Sigmoid colon (tissue), 6 donors: ENCODE measurements at regions not wholly inside any gene's neighbourhood (a gene's known extent, or its start where the extent isn't known, plus 50 kb on each side); places are given as distances from the start of the nearest gene placed in this dataset.

Source experiments
- DNase-seq: peaks from one replicate; pipeline ENCODE4 v3.0.0-alpha.2; 2019
- H3K27ac ChIP-seq, 4 donors: fragments of 200-600 bp; sonication (generic); one replicate each; pipeline ENCODE4 v1.5.1; 2016 to 2019; ENCODE audit warnings: mild to moderate bottlenecking in 1 of 4
- H3K27me3 ChIP-seq, 3 donors: fragments of 200-600 bp; sonication (generic); one replicate each; pipeline ENCODE4 v1.5.1; 2019; ENCODE audit warnings: mild to moderate bottlenecking in 1 of 3
- H3K36me3 ChIP-seq, 4 donors: fragments of 200-600 bp; sonication (generic); one replicate each; pipeline ENCODE4 v1.5.1; 2016 to 2019
- H3K4me1 ChIP-seq, 4 donors: fragments of 200-600 bp; sonication (generic); one replicate each; pipeline ENCODE4 v1.5.1; 2017 to 2019
- H3K4me3 ChIP-seq, 4 donors: fragments of 200-600 bp; sonication (generic); one replicate each; pipeline ENCODE4 v1.5.1; 2017 to 2019; ENCODE audit warnings: mild to moderate bottlenecking in 2 of 4, moderate library complexity in 1 of 4
- H3K9me3 ChIP-seq, 4 donors: fragments of 200-600 bp in 3 of 4; sonication (generic) in 3 of 4; one replicate each; pipeline versions ENCODE4 v1.5.1 to v1.6.1; 2013 to 2019
- CTCF ChIP-seq, 4 experiments: fragments of 450-650 bp in 3 of 4; fragments of 200-600 bp in 1 of 4; IDR thresholded peaks; one replicate each; pipeline ENCODE4 v1.5.1; 2016 to 2019; ENCODE audit warnings: antibody characterized with exemption in 4 of 4, mild to moderate bottlenecking in 3 of 4, moderate library complexity in 2 of 4
- EP300 ChIP-seq, 4 donors: sonication (generic); formaldehyde crosslinking; IDR thresholded peaks; one replicate each; pipeline ENCODE4 v1.6.1; 2017; ENCODE audit warnings: antibody characterized with exemption in 4 of 4
- POLR2A ChIP-seq, 2 donors: fragments of 450-650 bp; IDR thresholded peaks; one replicate each; pipeline ENCODE4 v1.6.1; 2016; ENCODE audit warnings: antibody characterized with exemption in 2 of 2, mild to moderate bottlenecking in 2 of 2, moderate library complexity in 2 of 2
- POLR2AphosphoS5 ChIP-seq, 4 donors: sonication (generic); formaldehyde crosslinking; IDR thresholded peaks; one replicate each; pipeline ENCODE4 v1.6.1; 2017; ENCODE audit warnings: antibody characterized with exemption in 4 of 4
- WGBS, 2 donors: extraction: QIAGEN DNeasy Blood & Tissue Kit; methylation state at CpG; one replicate each; pipeline ENCODE4 v1.1.7; 2013; 5-methylcytosine and 5-hydroxymethylcytosine counted together
- intact Hi-C: fragments of 100-400 bp; cut with DNase I; formaldehyde crosslinking; loops from one replicate; pipeline ENCODE4 v1.15.1; 2023
- donor health status: healthy with polysubstance abuse.
- donor health status: healthy.

- Histone ChIP-seq H3K9me3 (no peaks in the 10 kb centered on the region), H3K27ac (no peak overlapping the region), H3K27me3 (peaks cover 0 to 5% (median 0%) of the 10 kb centered on the region in 3 donors), H3K4me1 (no peaks in the 10 kb centered on the region), H3K4me3 (no peak overlapping the region), H3K36me3 (no peaks in the 10 kb centered on the region)
- WGBS, 2 donors = 64% methylated on average over 4 of the region's 4 CpGs
- intact Hi-C loops = no loop called here
- no peak for DNase-seq
- TF ChIP-seq CTCF (IDR thresholded peaks at IDR 0.05) (no peak), EP300 (IDR thresholded peaks at IDR 0.05) (no peak), POLR2AphosphoS5 (IDR thresholded peaks at IDR 0.05) (no peak), POLR2A (IDR thresholded peaks at IDR 0.05) (no peak)
These were observed 139.1 kb downstream of the CDH26 start for GRCh38 chr20:60097285-60097684.

GRCh38 chr20:60100780-60101179 lies 142.6 kb downstream of the CDH26 start:
- Histone ChIP-seq H3K4me3 (no peak overlapping the region), H3K27me3 (peaks cover 0 to 5% (median 0%) of the 10 kb centered on the region in 3 donors), H3K9me3 (no peaks in the 10 kb centered on the region), H3K27ac (no peak overlapping the region), H3K36me3 (no peaks in the 10 kb centered on the region), H3K4me1 (no peaks in the 10 kb centered on the region)
- 40 to 65% methylated on average over 5 of the region's 5 CpGs for whole genome bisulfite sequencing, 2 donors
- DNase-seq = no peak
- intact Hi-C loops = no loop called here
- TF ChIP-seq CTCF (IDR thresholded peaks at IDR 0.05) (no peak), POLR2AphosphoS5 (IDR thresholded peaks at IDR 0.05) (no peak), EP300 (IDR thresholded peaks at IDR 0.05) (no peak), POLR2A (IDR thresholded peaks at IDR 0.05) (no peak)

- 66 to 69% methylated on average over 13 of the region's 13 CpGs for WGBS, 2 donors
- no peaks in the 10 kb centered on the region for H3K9me3 ChIP-seq
- no peaks in the 10 kb centered on the region for H3K36me3 ChIP-seq
- H3K27ac ChIP-seq = no peak overlapping the region
- H3K27me3 ChIP-seq = peaks cover 0 to 5% (median 0%) of the 10 kb centered on the region in 3 donors
- no peak for TF ChIP-seq EP300 (IDR thresholded peaks at IDR 0.05)
- intact Hi-C loops = no loop called here
- DNase-seq = no peak
- no peaks in the 10 kb centered on the region for H3K4me1 ChIP-seq
- H3K4me3 ChIP-seq = no peak overlapping the region
These were observed 143.1 kb downstream of the CDH26 start for GRCh38 chr20:60101201-60101890.

- TF ChIP-seq POLR2AphosphoS5 (IDR thresholded peaks at IDR 0.05) (no peak), EP300 (IDR thresholded peaks at IDR 0.05) (no peak), POLR2A (IDR thresholded peaks at IDR 0.05) (no peak), CTCF (IDR thresholded peaks at IDR 0.05) (no peak)
- no peaks in the 10 kb centered on the region for H3K36me3 ChIP-seq
- H3K27ac ChIP-seq = no peak overlapping the region
- 74 to 87% methylated on average over 9 of the region's 9 CpGs for WGBS, 2 donors
- intact Hi-C loops = no loop called here
- H3K4me1 ChIP-seq = no peaks in the 10 kb centered on the region
- H3K27me3 ChIP-seq = peaks cover 0 to 5% (median 0%) of the 10 kb centered on the region in 3 donors
- H3K4me3 ChIP-seq = no peak overlapping the region
- no peak for DNase-seq
- no peaks in the 10 kb centered on the region for H3K9me3 ChIP-seq
These were observed 143.7 kb downstream of the CDH26 start for GRCh38 chr20:60101891-60102281.

- no peaks in the 10 kb centered on the region for H3K36me3 ChIP-seq
- peaks cover 0 to 5% (median 0%) of the 10 kb centered on the region in 3 donors for H3K27me3 ChIP-seq
- no peak for DNase-seq
- intact Hi-C loops = no loop called here
- H3K27ac ChIP-seq = no peak overlapping the region
- H3K4me3 ChIP-seq = no peak overlapping the region
- H3K9me3 ChIP-seq = no peaks in the 10 kb centered on the region
- 34 to 76% methylated on average over 4 of the region's 4 CpGs for WGBS, 2 donors
- TF ChIP-seq EP300 (IDR thresholded peaks at IDR 0.05) (no peak), POLR2A (IDR thresholded peaks at IDR 0.05) (no peak)
- H3K4me1 ChIP-seq = no peaks in the 10 kb centered on the region
These were observed 144.5 kb downstream of the CDH26 start for GRCh38 chr20:60102665-60103210.
